IMR-90 (cell line): ENCODE measurements at regions not wholly inside any gene's neighbourhood (a gene's known extent, or its start where the extent isn't known, plus 50 kb on each side); places are given as distances from the start of the nearest gene placed in this dataset.

Experiments
- ATAC-seq: fragments of 200-7000 bp; cut with Tn5 transposase; 2 replicates; pipeline ENCODE4 v1.9.1; 2020; ENCODE audit warnings: low read depth, mild to moderate bottlenecking, moderate library complexity
- BruUV-seq: library from RNA; stranded (reverse); fragments of 400-500 nt; replicated peaks from 2 replicates; lab custom pipeline; 2021; lab: Mats Ljungman, UMichigan
- CTCF ChIA-PET: fragments of 300-600 bp; formaldehyde crosslinking; extraction: SDS; loops from one replicate; lab custom pipeline; 2021; ENCODE audit warnings: antibody characterized with exemption; lab: Yijun Ruan, JAX
- POLR2A ChIA-PET: fragments of 300-600 bp; sonication (Branson Sonifier 250); formaldehyde crosslinking; loops from one replicate; lab custom pipeline; 2022; ENCODE audit warnings: antibody characterized with exemption; ENCODE audit not compliant: unreplicated experiment; lab: Charles Lee
- DNase-seq: peaks from one replicate; pipeline ENCODE4 v3.0.0; 2013
- H2AFZ ChIP-seq: replicated peaks from 2 replicates; pipeline ENCODE3; 2013; ENCODE audit warnings: low read length, mild to moderate bottlenecking; ENCODE audit not compliant: poor library complexity
- H2AK5ac ChIP-seq: 2 replicates; pipeline ENCODE4 v1.6.1; 2013; ENCODE audit warnings: low read depth, low read length, inconsistent platforms
- H2AK9ac ChIP-seq: replicated peaks from 2 replicates; pipeline ENCODE3; 2013; ENCODE audit warnings: mild to moderate bottlenecking, low read depth, low read length, moderate library complexity; ENCODE audit not compliant: poor library complexity
- H2BK120ac ChIP-seq: 2 replicates; pipeline ENCODE4 v1.6.1; 2013; ENCODE audit warnings: low read depth, low read length, inconsistent platforms
- H2BK15ac ChIP-seq: 3 replicates; pipeline ENCODE4 v1.6.1; 2013; ENCODE audit warnings: low read depth, low read length, inconsistent platforms
- H2BK20ac ChIP-seq: 2 replicates; pipeline ENCODE4 v1.6.1; 2013; ENCODE audit warnings: low read depth, mild to moderate bottlenecking, inconsistent platforms, low read length, moderate library complexity
- H2BK5ac ChIP-seq: 2 replicates; pipeline ENCODE4 v1.6.1; 2013; ENCODE audit warnings: mild to moderate bottlenecking, low read depth, low read length, inconsistent platforms; ENCODE audit not compliant: poor library complexity, severe bottlenecking
- H3K14ac ChIP-seq: replicated peaks from 2 replicates; pipeline ENCODE4 v1.6.1; 2013; ENCODE audit warnings: low read depth, low read length, inconsistent platforms
- H3K18ac ChIP-seq: 2 replicates; pipeline ENCODE4 v1.6.1; 2013; ENCODE audit warnings: low read depth, low read length, control low read depth
- H3K23ac ChIP-seq: 2 replicates; pipeline ENCODE4 v1.6.1; 2013; ENCODE audit warnings: low read depth, low read length, inconsistent platforms
- H3K27ac ChIP-seq: 2 replicates; pipeline ENCODE4 v1.5.1; 2013; ENCODE audit warnings: mild to moderate bottlenecking, control low read depth, low read length; ENCODE audit not compliant: insufficient read depth
- H3K27me3 ChIP-seq: 2 replicates; pipeline ENCODE4 v1.6.1; 2013; ENCODE audit warnings: low read length; ENCODE audit not compliant: control insufficient read depth, insufficient read depth
- H3K36me3 ChIP-seq: 2 replicates; pipeline ENCODE4 v1.6.1; 2013; ENCODE audit warnings: low read length, mixed read lengths; ENCODE audit not compliant: control insufficient read depth, insufficient read depth
- H3K4ac ChIP-seq: 2 replicates; pipeline ENCODE4 v1.6.1; 2013; ENCODE audit warnings: low read depth, low read length, inconsistent platforms
- H3K4me1 ChIP-seq: 2 replicates; pipeline ENCODE4 v1.6.1; 2013; ENCODE audit warnings: low read length, mixed read lengths; ENCODE audit not compliant: control insufficient read depth, insufficient read depth
- H3K4me2 ChIP-seq: 2 replicates; pipeline ENCODE4 v1.6.1; 2013; ENCODE audit warnings: low read depth, mild to moderate bottlenecking, control low read depth, low read length, moderate library complexity
- H3K4me3 ChIP-seq: 2 replicates; pipeline ENCODE4 v1.5.1; 2013; ENCODE audit warnings: low read depth, mild to moderate bottlenecking, control low read depth, low read length, moderate library complexity; ENCODE audit not compliant: insufficient read depth
- H3K56ac ChIP-seq: 2 replicates; pipeline ENCODE4 v1.6.1; 2013; ENCODE audit warnings: low read length, inconsistent platforms; ENCODE audit not compliant: insufficient read depth; ENCODE audit errors: extremely low read depth
- H3K79me1 ChIP-seq, 2 experiments: 2 replicates each; pipeline ENCODE4 v1.6.1; 2013; ENCODE audit warnings: low read length in 2 of 2, inconsistent platforms in 1 of 2, low read depth in 1 of 2
- H3K9ac ChIP-seq: 2 replicates; pipeline ENCODE4 v1.6.1; 2013; ENCODE audit warnings: low read depth, low read length, control low read depth
- H3K9me1 ChIP-seq: 2 replicates; pipeline ENCODE4 v1.6.1; 2013; ENCODE audit warnings: low read length, inconsistent platforms; ENCODE audit not compliant: insufficient read depth
- H3K9me3 ChIP-seq: 2 replicates; pipeline ENCODE4 v1.6.1; 2013; ENCODE audit warnings: low read length; ENCODE audit not compliant: control insufficient read depth, insufficient read depth
- H4K20me1 ChIP-seq: 2 replicates; pipeline ENCODE4 v1.6.1; 2013; ENCODE audit warnings: low read length, inconsistent platforms; ENCODE audit not compliant: insufficient read depth
- H4K5ac ChIP-seq: 2 replicates; pipeline ENCODE4 v1.6.1; 2013; ENCODE audit warnings: mild to moderate bottlenecking, low read depth, low read length, control low read depth
- H4K8ac ChIP-seq, 2 experiments: 2 replicates each; pipeline ENCODE4 v1.6.1; 2013; ENCODE audit warnings: low read depth in 2 of 2, low read length in 2 of 2, control low read depth in 1 of 2, inconsistent platforms in 1 of 2
- H4K91ac ChIP-seq: 2 replicates; pipeline ENCODE4 v1.6.1; 2013; ENCODE audit warnings: low read depth, low read length, inconsistent platforms; ENCODE audit not compliant: insufficient read depth
- BHLHE40 ChIP-seq: fragments of 150-350 bp; IDR thresholded peaks from 2 replicates; pipeline ENCODE4 v1.6.1; 2016; ENCODE audit warnings: mild to moderate bottlenecking, low read depth, low read length
- CEBPB ChIP-seq: IDR thresholded peaks from 2 replicates; pipeline ENCODE4 v1.6.1; 2012; ENCODE audit warnings: low read depth, low read length, improper control_type of control experiment
- CHD1 ChIP-seq: IDR thresholded peaks from 2 replicates; pipeline ENCODE4 v1.6.1; 2012; ENCODE audit warnings: low read depth, low read length, improper control_type of control experiment
- CTCF ChIP-seq: conservative IDR thresholded peaks from 2 replicates; pipeline ENCODE4 v1.5.1; 2012; ENCODE audit warnings: mild to moderate bottlenecking, low read depth, low read length, improper control_type of control experiment
- MAZ ChIP-seq: IDR thresholded peaks from 2 replicates; pipeline ENCODE4 v1.6.1; 2012; ENCODE audit warnings: low read depth, mild to moderate bottlenecking, low read length, improper control_type of control experiment, moderate library complexity, borderline replicate concordance
- MXI1 ChIP-seq: IDR thresholded peaks from 2 replicates; pipeline ENCODE4 v1.6.1; 2012; ENCODE audit warnings: low read depth, mild to moderate bottlenecking, low read length, moderate library complexity, borderline replicate concordance
- NFE2L2 ChIP-seq: fragments of 150-350 bp; IDR thresholded peaks from 2 replicates; pipeline ENCODE4 v1.6.1; 2016; ENCODE audit warnings: low read depth, mild to moderate bottlenecking, low read length
- POLR2A ChIP-seq: IDR thresholded peaks from 2 replicates; pipeline ENCODE4 v1.6.1; 2012; ENCODE audit warnings: mild to moderate bottlenecking, low read depth, low read length
- RAD21 ChIP-seq: IDR thresholded peaks from 2 replicates; pipeline ENCODE4 v1.6.1; 2012; ENCODE audit warnings: low read length, improper control_type of control experiment
- SMC3 ChIP-seq: fragments of 150-350 bp; IDR thresholded peaks from 2 replicates; pipeline ENCODE4 v1.6.1; 2016; ENCODE audit warnings: low read depth, mild to moderate bottlenecking, antibody characterized with exemption, low read length, moderate library complexity
- USF2 ChIP-seq: fragments of 150-350 bp; IDR thresholded peaks from 2 replicates; pipeline ENCODE4 v1.6.1; 2017; ENCODE audit warnings: mild to moderate bottlenecking, antibody characterized with exemption, low read length, low read depth
- WGBS, 2 experiments: methylation state at CpG; one replicate each; pipeline versions ENCODE4 v1.1.5 to v1.1.7; 2013; ENCODE audit warnings: missing lambda C conversion rate in 2 of 2; ENCODE audit not compliant: insufficient read length in 1 of 2; ENCODE audit errors: extremely low coverage in 2 of 2; 5-methylcytosine and 5-hydroxymethylcytosine counted together
- dilution Hi-C: fragments of 300-500 bp; cut with HindIII; formaldehyde crosslinking; loops from one replicate; pipeline ENCODE4 v1.14.3; 2018; ENCODE audit warnings: low sequenced_read_pairs; ENCODE audit not compliant: unreplicated experiment
- in situ Hi-C: fragments of 300-500 bp; cut with MboI; formaldehyde crosslinking; loops from 3 replicates; pipeline ENCODE4 v1.14.3; 2019; ENCODE audit warnings: low sequenced_read_pairs, inconsistent platforms, mixed read lengths
- intact Hi-C: fragments of 100-400 bp; cut with micrococcal nuclease; formaldehyde crosslinking; loops from 2 replicates; pipeline ENCODE4 v1.10.0; 2022

- no peak overlapping the region for H3K18ac ChIP-seq
- TF ChIP-seq CTCF (no peak), NFE2L2 (no peak), CHD1 (no peak), BHLHE40 (no peak), RAD21 (no peak), MXI1 (no peak), CEBPB (no peak), SMC3 (no peak), POLR2A (no peak), USF2 (no peak), MAZ (no peak)
- no peaks in the 10 kb centered on the region for H3K4me1 ChIP-seq
- DNase-seq: no peak
- intact Hi-C loops: no loop called here
- H2AFZ ChIP-seq: no peak overlapping the region
- no peak overlapping the region for H3K9ac ChIP-seq
- CTCF ChIA-PET: no interaction called here
- ATAC-seq: no peak
- no peak overlapping the region for H3K56ac ChIP-seq
- H3K4ac ChIP-seq: no peak overlapping the region
- BruUV-seq: no TSS peak
- no peak overlapping the region for H2AK5ac ChIP-seq
- no peak overlapping the region for H2BK120ac ChIP-seq
- H2BK20ac ChIP-seq: no peak overlapping the region
- H2AK9ac ChIP-seq: no peak overlapping the region
- no peak overlapping the region for H4K91ac ChIP-seq
- dilution Hi-C loops: no loop called here
- no peak overlapping the region for H3K27ac ChIP-seq
- no peaks in the 10 kb centered on the region for H3K36me3 ChIP-seq
- no peak overlapping the region for H3K23ac ChIP-seq
- H3K27me3 ChIP-seq: peaks cover 2% of the 10 kb centered on the region; the same call in 1 of the 2 replicates
- POLR2A ChIA-PET: no interaction called here
- no peaks in the 10 kb centered on the region for H3K9me3 ChIP-seq
- H3K14ac ChIP-seq: no peak overlapping the region
- H2BK5ac ChIP-seq: no peak overlapping the region
- in situ Hi-C loops: no loop called here
- H4K8ac ChIP-seq: no peak overlapping the region
- H3K9me1 ChIP-seq: no peaks in the 10 kb centered on the region
- no peak overlapping the region for H4K5ac ChIP-seq
- no peak overlapping the region for H2BK15ac ChIP-seq
- no peak overlapping the region for H3K4me2 ChIP-seq
- H3K4me3 ChIP-seq: no peak overlapping the region
- H3K79me1 ChIP-seq: no peaks in the 10 kb centered on the region
- no CpG with 5 or more reads among the region's 4 CpGs for WGBS, 2 experiments
- H4K20me1 ChIP-seq: no peaks in the 10 kb centered on the region
Measured at GRCh38 chr2:47728551-47728950, 54.4 kb upstream of the MSH6 start.
